Mucosa of descending colon (tissue), 3 donors: ENCODE measurements at regions not wholly inside any gene's neighbourhood (a gene's known extent, or its start where the extent isn't known, plus 50 kb on each side); places are given as distances from the start of the nearest gene placed in this dataset.

ENCODE experiments used
- ATAC-seq: fragments of 200-7000 bp; cut with Tn5 transposase; one replicate; pipeline ENCODE4 v1.9.1; 2020; ENCODE audit warnings: mild to moderate bottlenecking, moderate library complexity
- DNase-seq, 3 donors: peaks; one replicate each; pipeline ENCODE4 v3.0.0-alpha.2; 2020
- H3K36me3 ChIP-seq: fragments of 200-600 bp; one replicate; pipeline ENCODE4 v1.8.0; 2021; ENCODE audit warnings: low read depth, mild to moderate bottlenecking
- H3K4me1 ChIP-seq: fragments of 200-600 bp; one replicate; pipeline ENCODE4 v1.8.0; 2021; ENCODE audit warnings: low read depth, mild to moderate bottlenecking
- H3K4me3 ChIP-seq: fragments of 200-600 bp; one replicate; pipeline ENCODE4 v1.8.0; 2021; ENCODE audit warnings: mild to moderate bottlenecking
- H3K9me3 ChIP-seq: fragments of 200-600 bp; one replicate; pipeline ENCODE4 v1.8.0; 2021; ENCODE audit warnings: mild to moderate bottlenecking
- CTCF ChIP-seq: fragments of 200-600 bp; IDR thresholded peaks from one replicate; pipeline ENCODE4 v1.8.0; 2022; ENCODE audit warnings: antibody characterized with exemption, mild to moderate bottlenecking
- intact Hi-C, 2 donors: fragments of 100-400 bp; cut with DNase I in 1 of 2; cut with micrococcal nuclease in 1 of 2; formaldehyde crosslinking; loops; one replicate each; pipeline versions ENCODE4 v1.11.0 to v1.11.1; 2022; cut with DNase I, micrococcal nuclease
- donor health status: DM: no; HTN: no; CAD: no; lungs with moderate emphysema.
- donor health status: DM: no; HTN: no; CAD: no.
- donor health status: DM: no; HTN: yes; CAD: no.

DNA sequence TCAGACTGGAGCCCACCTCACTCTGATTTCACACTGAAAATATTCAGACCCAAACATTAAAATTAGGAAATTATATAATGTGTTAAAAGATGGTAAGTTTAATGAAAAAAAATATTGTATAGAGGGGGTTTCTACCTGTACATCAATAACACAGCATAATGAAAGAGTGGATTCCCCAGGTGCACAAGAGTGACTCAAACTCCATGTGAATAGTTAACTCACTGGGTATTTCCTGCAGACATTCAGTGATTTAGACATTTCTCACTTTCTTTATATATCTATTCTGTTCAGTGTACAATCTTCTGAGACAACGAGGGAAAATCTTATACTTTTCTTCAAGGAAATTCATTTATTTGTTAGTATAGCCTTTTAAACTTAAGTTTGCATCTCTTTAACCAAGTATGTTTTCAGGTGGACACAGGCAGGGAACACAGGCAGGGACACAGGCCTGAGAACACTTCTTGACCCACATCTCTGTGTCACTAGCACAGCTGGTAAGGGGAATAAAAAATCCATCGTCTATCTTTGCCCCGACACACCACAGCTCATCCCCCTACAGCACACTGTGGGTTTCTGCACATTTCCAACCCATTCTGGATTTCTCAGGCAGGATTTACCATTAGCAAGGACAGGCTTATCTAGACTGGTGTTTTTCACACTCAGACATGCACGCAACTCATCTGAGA, 525.5 kb upstream of the BOD1L1 start:
- Histone ChIP-seq H3K9me3 (no peaks in the 10 kb centered on the region), H3K36me3 (no peaks in the 10 kb centered on the region), H3K4me1 (no peaks in the 10 kb centered on the region), H3K4me3 (no peak overlapping the region)
- TF ChIP-seq CTCF: no peak
- intact Hi-C loops: no loop called here
- no peak for ATAC-seq
- no peak for DNase-seq

- no peak for TF ChIP-seq CTCF
- intact Hi-C loops: no loop called here
- no peak for ATAC-seq
Measured at GRCh38 chr4:14155803-14156202, 528.3 kb upstream of the BOD1L1 start.

GRCh38 chr4:14157262-14157661, 529.7 kb upstream of the BOD1L1 start:
- Histone ChIP-seq H3K36me3 (no peaks in the 10 kb centered on the region), H3K4me1 (no peaks in the 10 kb centered on the region), H3K4me3 (no peak overlapping the region), H3K9me3 (no peaks in the 10 kb centered on the region)
- intact Hi-C loops: no loop called here
- TF ChIP-seq CTCF: no peak
- ATAC-seq (no peak), DNase-seq (no peak)

More at GRCh38 chr4:14155803-14156202, 528.3 kb upstream of the BOD1L1 start:
- no peak overlapping the region for H3K4me3 ChIP-seq
- no peak for DNase-seq
- no peaks in the 10 kb centered on the region for H3K9me3 ChIP-seq
- no peaks in the 10 kb centered on the region for H3K36me3 ChIP-seq
- no peaks in the 10 kb centered on the region for H3K4me1 ChIP-seq

- Histone ChIP-seq H3K36me3 (no peaks in the 10 kb centered on the region), H3K9me3 (no peaks in the 10 kb centered on the region), H3K4me3 (no peak overlapping the region), H3K4me1 (no peaks in the 10 kb centered on the region)
- intact Hi-C loops: no loop called here
- DNase-seq (peak in 1 of 3 donors; percentile 16), ATAC-seq (peak; percentile 63)
- no peak for TF ChIP-seq CTCF
Measured at GRCh38 chr4:14165222-14165920, 537.8 kb upstream of the BOD1L1 start.

- no peaks in the 10 kb centered on the region for H3K9me3 ChIP-seq
- H3K4me3 ChIP-seq: no peak overlapping the region
- intact Hi-C loops: no loop called here
- DNase-seq (no peak), ATAC-seq (no peak)
- no peak for TF ChIP-seq CTCF
- H3K36me3 ChIP-seq: no peaks in the 10 kb centered on the region
- H3K4me1 ChIP-seq: no peaks in the 10 kb centered on the region
Measured at GRCh38 chr4:14167876-14168510, 540.5 kb upstream of the BOD1L1 start.
